Activated naive CD4-positive, alpha-beta T cell (primary cell): ENCODE measurements at regions not wholly inside any gene's neighbourhood (a gene's known extent, or its start where the extent isn't known, plus 50 kb on each side); places are given as distances from the start of the nearest gene placed in this dataset.
A peak's percentile ranks its signal among the peaks of the same experiment; 100 is the strongest.

Experiments
- DNase-seq, 4 experiments: peaks; one replicate each; lab custom pipeline; 2025; lab: John Stamatoyannopoulos, UW

DNA sequence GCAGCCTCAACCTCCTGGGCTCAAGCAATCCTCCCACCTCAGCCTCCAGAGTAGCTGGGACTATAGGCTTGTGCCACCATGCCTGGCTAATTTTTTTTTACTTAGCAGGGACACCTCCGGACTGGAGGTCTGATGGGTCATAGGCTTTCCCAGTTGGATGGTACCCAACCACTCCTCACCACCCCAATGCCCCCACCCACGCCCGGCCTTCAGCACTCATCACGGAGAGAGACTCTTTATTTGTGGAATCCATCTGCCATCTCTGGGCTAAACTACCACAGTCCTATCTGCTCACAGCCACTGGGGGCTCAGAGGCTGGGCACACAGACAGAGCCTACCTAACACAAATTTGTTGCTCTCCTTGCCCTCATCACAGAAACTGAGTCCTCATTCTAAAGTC lies 58.3 kb upstream of the STXBP1 start:
- DNase-seq, result no peak

- no peak for DNase-seq
Observed at GRCh38 chr9:127554966-127555839, 56.9 kb upstream of the STXBP1 start.

GRCh38 chr9:127555840-127556820 lies 55.9 kb upstream of the STXBP1 start:
- DNase-seq, result peak in 1 of 4 experiments; percentile 17

DNA sequence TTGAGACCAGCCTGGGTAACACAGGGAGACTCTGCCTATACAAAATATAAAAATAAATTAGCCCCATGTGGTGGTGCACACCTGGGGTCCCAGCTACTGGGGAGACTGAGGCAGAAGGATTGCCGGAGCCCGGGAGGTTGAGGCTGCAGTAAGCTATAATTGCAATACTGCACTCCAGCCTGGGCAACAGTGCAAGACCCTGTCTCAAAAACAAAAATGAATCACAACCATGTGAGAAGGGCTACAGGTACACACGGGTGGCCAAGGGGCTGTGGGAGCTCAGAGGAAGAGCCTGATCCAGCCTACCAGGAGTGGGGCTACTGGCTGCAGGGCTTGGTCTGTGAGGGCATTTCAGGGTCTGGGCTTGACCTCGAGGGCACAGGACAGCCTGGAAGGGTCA lies 55.2 kb upstream of the STXBP1 start:
- no peak for DNase-seq

GRCh38 chr9:127557466-127557869 lies 54.6 kb upstream of the STXBP1 start:
- DNase-seq, result peak in 1 of 4 experiments; percentile 21

DNA sequence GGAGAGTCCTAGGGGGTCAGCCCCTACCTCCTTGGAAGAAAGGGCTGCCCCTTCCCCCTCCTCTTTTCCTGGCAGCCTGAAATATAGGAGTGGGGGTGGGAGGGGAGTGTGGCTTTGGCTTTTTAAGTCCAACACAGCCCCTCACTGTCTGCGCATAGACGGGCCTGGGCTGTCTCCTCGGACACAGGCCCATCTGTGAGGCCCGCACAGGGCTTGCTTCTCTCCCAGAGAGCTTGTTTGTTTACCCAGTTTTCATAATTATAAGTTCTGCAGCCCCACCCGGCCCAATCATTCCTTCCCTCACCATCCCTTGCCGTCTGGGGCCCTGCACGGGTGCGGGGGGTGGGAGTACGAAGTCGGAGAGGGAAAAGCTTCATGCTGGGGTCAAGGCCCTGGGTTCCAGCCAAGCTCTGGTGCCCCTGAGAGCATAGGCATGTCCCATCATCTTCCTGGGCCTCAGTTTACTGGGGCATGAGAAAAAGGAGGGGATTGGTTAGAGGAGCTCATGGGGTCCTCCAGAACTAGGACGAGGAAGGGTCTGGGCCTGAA lies 54.0 kb upstream of the STXBP1 start:
- no peak for DNase-seq

DNA sequence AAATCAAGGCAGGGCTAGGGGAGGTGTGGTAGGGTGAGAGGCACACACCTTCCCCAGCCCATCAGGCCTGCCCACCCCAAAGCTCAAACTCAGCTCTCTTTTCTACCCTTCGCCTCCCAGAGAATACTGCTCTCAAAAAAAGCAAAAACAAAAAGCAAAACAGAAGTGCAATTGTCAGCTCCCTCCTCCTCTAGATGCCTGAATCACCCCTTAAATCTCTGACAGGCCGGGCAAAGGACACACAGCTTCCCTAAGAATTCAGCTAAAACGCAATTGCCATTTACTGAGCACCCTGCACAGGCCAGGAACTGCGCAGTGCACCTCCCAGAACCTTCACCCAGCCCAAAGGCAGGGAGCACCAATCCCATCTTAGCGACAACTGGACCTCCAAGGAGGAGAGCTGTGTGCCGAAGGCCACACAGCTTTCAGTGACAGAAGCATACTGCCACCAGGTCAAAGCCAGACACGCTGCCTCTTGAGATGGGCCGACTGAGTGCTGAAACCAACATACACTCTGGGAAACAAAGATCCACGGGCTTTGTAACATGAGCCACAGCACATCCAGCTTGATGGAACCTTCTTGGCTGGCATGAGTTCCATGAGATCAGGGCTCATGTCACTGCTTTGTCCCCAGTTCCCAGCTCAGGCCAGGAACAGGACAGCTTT lies 53.4 kb upstream of the STXBP1 start:
- DNase-seq, result no peak

DNA sequence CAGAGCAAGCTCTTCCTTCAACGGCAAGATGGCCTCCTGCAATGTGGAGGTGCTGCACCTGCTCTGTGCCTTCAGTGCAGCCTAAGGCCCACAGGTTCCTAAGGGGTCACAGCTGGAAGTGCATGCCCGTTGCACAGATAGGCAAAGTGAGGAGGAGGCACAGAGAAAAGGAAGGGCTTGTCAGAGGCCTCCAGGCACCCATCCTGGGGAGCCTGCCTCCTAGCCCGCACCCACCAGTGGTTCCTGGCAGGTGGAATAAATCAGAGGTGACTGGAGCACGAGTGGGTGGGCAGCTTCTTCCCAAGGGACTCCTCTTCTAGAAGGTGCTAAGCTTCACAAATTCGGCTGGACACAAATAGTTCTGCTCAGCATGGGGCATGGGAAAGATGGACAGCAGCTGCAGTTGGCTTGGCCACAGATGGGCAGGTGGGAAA lies 52.8 kb upstream of the STXBP1 start:
- DNase-seq, result no peak

GRCh38 chr9:127561491-127562278 lies 50.4 kb upstream of the STXBP1 start:
- DNase-seq, result no peak
